GM18508 (cell line): ENCODE measurements at regions not wholly inside any gene's neighbourhood (a gene's known extent, or its start where the extent isn't known, plus 50 kb on each side); places are given as distances from the start of the nearest gene placed in this dataset.

ENCODE experiments used
- ATAC-seq: cut with Tn5 transposase; IDR thresholded peaks from one replicate; pipeline ENCODE4 v1.9.1; 2021; ENCODE audit warnings: moderate number of reproducible peaks; ENCODE audit not compliant: insufficient read depth, unreplicated experiment

GRCh38 chr7:46544396-46545008 is 623.4 kb upstream of the IGFBP3 start:
- no peak for ATAC-seq

DNA sequence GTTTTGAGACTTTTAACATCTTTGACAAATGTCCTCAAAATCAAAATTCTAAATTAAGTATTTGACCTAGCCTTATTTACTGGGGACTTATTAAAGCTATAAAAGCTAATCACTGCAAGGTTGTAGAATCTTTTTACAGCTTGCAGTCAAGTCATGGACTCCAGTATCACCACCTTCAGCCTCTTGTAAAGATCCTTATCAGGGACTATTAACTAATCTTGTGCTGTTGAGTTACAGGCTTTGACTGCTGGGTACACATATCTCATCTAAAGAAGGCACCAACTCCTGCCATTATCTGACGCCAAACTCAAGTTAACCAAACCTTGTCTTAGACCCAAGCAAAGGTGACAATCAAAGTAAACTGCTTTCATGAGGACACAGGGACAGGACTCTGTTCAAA is 621.0 kb upstream of the IGFBP3 start:
- ATAC-seq = no peak

DNA sequence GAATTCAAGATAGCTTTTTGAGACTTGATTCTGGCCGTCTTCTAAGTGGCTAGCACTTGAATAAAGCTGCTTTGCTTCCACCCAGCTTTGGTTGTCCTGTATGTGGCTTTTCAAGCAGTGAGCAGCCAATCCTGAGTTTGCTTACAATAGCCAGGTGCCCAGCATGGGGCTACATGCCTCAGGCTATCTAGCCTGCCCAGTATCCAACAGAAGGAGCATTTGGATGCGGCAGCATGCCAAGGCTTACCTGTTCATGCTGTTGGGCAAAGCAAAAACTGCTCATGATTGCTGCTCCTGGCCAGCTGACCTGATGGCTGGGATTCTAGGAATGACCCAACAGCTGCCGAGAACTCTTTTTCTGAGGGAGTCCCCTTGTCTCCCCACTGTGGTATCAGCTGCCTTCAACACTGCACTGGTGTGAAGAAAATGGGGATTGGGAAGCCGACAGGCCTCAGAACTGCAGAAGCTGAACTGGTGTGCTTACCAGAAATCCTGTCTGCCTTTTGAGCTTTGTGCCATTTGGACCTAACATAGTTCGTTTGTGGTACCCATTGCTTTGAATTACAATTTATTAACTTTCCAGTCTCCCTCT is 618.9 kb upstream of the IGFBP3 start:
- ATAC-seq = no peak

- no peak for ATAC-seq
Measured at GRCh38 chr7:46537191-46537905, 616.3 kb upstream of the IGFBP3 start.

- no peak for ATAC-seq
Measured at GRCh38 chr7:46534664-46535588, 613.9 kb upstream of the IGFBP3 start.

DNA sequence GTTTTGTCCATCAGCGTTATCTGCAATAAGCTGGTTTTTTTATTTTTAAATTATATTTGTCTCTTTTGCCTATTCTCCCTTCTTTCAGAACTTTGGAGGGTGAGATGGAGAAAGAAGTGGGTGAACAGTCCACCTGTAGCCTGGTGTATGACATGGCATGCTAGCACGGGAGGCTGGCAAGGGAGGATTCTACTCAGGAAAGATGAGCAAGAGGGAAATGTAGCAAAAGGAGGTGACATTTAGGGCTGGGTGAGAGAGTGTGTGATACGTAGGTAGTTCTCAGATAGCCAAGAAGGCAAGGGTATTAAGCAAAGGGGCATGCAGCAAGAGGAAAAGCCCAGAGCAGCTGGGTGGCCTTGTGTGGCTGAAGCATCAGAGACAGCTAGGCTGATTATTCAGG is 612.9 kb upstream of the IGFBP3 start:
- ATAC-seq = no peak

GRCh38 chr7:46532571-46532970 is 611.5 kb upstream of the IGFBP3 start:
- no peak for ATAC-seq

DNA sequence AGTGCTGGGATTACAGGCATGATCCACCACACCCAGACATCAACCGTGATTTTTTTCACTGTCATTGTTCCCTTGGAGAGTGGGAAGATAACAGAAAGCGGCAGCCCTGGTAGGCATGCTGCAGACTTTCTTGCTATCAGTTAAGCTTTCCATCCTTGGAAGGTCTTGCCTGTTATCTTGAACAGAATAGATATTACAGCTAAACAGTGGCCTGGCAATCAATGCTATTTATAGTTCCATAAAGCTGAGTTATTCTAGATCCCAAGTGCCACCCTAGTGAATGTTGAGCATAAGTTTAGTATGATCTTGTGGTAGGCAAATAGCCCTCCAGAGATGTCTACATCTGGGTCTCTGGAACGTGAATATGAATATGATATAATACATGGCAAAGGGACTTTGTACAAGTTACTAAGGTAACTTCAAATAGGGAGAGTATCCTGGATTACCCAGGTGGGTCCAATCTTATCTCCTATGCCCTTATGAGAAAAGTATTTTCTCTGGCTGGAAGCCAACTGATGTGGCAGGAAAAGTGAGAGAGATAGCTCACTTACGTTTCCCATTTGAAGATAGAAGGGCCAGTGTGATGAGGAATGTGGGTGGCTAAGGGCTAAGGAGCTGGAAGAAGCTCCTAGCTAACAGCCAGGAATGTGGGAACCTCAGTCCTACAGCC is 609.1 kb upstream of the IGFBP3 start:
- ATAC-seq = no peak

DNA sequence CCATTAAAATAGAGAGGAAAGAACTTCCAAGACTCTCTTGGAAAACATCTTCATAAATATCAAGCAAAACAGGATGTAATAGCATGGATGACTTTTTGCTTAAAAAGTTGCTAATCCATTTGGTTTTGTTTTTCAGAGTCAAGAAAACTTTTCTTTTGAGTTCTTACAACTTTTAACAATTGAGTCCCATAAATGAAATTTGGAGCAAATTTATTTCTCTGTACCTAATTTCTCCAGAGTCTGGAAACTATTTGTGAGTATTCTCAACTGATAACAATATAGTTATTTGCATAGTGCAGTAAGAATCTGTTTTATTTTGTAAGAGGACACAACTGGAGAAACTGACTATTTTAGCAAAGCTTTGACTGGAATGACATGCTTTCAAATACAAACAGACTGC is 606.3 kb upstream of the IGFBP3 start:
- no peak for ATAC-seq

DNA sequence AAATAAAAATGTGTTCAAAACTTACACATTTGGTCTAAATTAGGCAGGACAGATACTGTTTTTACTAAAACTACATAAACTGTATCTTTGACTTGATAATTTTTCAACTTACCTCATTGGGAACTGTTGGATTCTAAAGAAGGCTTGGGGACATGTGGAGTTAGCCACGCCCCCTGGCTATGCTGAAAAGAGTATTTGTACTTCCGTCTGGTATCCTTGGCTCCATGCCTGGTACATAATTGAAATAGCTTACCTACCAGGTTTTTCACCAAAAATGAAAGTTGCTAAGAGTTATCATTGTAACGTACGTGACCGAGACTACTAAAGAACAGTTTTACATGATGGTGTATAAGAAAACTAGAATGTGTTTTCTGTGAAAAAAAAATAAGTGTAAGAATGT is 604.8 kb upstream of the IGFBP3 start:
- ATAC-seq = no peak

DNA sequence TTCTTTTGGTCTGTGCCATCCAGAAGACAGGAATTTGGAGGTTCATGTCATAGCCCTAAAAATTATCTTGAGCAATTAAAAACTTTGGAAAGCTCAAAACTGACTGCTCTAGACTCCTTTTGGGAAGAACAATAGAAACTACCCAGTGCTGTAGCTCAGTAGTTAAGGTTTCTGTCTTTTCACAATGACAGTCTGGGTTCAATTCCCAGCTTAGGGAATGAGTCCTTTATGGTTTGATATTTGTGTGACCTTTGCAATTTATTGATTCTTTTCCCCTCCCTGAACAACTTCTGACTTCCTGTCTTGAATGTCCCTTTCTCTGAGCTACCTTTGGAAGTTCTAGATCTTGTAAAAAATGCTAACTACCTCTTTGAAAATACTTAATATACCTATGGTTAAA is 603.3 kb upstream of the IGFBP3 start:
- ATAC-seq = no peak

DNA sequence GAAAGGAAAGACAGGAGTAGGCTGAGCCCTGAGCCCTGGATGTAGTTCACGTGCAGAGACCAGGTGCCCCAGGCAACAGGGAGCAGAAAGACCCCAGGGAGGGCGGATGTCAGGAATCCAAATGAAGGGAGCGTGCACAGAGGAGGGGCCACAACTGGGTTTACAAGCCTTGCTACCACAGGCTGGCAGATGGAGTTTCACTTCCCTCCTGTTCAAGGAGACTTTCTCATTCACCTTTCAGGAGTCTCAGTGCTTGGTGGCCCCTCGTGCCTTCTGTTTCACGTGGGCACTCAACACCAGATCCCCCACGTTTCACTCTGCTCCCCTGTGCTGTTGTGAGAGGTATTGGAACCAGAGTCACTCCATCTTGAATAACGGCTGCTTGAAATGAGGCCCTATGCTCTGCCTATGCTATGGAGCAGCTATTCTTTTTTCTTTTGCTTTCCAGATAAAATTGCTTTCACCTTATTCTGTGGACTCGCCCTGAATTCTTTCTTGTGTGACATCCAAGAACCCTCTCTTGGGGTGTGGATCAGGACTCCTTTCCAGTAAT is 601.4 kb upstream of the IGFBP3 start:
- no peak for ATAC-seq

DNA sequence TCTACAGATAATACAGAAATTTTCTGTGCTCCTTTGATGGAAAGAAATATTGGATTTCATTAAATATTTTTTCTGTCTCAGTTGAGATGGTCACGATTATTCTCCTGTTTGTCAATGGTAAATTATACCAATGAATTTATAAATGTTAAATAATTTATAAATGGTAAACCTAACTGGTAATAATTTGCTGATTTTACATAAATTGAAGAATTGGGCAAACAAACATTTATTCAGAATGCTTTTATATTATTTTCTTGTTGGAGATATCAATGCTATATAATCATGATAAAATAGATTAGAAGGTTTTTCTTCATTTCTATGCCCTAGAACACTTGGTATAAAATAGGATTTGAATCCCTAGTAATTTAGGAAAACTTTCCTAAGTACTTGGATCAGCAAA is 597.6 kb upstream of the IGFBP3 start:
- no peak for ATAC-seq

- no peak for ATAC-seq
Measured at GRCh38 chr7:46515844-46516590, 594.9 kb upstream of the IGFBP3 start.

DNA sequence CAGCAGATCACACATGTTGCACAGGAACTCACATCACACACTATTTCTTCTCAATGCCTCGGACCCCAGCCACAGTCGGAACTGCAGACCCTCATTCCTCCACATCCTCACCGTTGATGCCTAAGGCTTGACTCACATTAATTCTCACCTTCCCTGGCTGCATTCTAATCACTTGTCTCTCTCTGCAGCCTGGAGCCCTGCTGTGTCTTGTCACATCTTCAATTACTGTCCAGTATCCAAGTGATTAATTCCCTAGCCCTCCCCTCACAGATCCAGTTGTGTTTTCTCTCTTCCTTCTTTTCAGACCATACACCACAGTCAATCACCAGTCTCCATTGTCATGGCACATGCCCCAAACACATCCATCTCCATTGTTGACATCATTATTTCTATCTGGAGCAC is 592.4 kb upstream of the IGFBP3 start:
- no peak for ATAC-seq

GRCh38 chr7:46512891-46513413 is 591.9 kb upstream of the IGFBP3 start:
- ATAC-seq = no peak

DNA sequence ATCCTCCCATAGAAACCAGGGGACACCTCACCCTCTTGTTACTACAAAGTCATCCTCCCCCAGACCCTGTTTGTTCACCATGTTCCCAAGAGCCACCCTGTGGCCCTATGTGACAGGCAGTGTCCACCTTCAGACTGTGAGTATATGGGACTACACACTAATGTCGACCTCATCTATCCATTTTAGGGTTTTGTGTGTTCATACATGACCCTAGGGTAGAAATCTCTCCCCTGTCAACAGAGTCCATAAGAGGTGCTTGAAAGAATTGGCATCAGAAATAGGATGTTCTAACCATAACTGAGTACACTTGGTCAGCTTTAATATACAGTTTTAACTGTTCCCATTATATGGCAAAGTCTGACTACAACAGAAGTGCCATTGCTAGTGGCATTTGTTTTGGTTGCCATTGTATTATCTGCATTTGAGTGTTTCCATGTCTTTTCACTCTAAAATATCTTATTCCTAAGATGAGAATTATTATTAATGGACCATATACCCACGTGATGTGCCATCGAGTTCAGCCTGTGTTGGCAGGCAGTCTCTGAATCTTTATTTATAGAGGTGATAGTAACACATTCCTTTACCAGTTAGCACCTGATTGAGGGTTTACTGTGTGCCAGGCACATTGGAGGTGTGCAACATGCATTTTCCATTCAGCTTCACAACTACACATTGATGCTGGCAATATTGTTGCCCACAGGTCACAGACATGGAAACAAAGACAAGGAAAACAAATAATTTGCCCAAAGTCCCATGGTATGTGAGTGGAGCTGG is 590.6 kb upstream of the IGFBP3 start:
- ATAC-seq = no peak

DNA sequence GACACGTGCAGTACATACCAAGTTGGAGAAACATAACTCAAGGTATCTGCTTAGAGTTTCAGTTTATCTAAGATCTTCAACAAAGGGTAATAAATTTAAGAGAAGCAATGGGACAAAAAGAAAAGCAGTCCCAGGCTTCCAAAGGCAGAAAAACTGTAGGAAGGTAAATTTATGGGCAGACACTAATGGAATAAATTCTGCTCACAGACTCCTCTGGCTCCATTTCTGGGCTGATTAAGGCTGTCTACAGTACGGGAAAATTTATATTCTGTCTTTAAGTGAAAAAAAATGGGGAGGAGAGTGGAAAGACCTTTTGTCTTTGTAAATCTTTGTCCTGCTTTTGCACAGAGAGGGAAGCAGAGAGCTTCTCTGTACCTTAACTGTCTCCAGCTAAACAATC is 587.5 kb upstream of the IGFBP3 start:
- no peak for ATAC-seq
